ENCODE measurements at regions not wholly inside any gene's neighbourhood (a gene's known extent, or its start where the extent isn't known, plus 50 kb on each side); places are given as distances from the start of the nearest gene placed in this dataset.

GRCh38 chr17:34485999-34486398 lies 93.4 kb upstream of the TMEM132E start:
- no peaks in the 10 kb centered on the region for H3K9me3 ChIP-seq
- peaks cover 59% of the 10 kb centered on the region for H3K27me3 ChIP-seq
- H3K4me3 ChIP-seq: no peak overlapping the region
- TF ChIP-seq EP300 (IDR thresholded peaks at IDR 0.05): no peak
- no peaks in the 10 kb centered on the region for H3K36me3 ChIP-seq
- WGBS: 57% methylated on average over 7 of the region's 7 CpGs
- H3K4me1 ChIP-seq: no peaks in the 10 kb centered on the region
- H3K27ac ChIP-seq: no peak overlapping the region
- DNase-seq (ENCODE audit: low spot score in 2 of 2): no peak

GRCh38 chr17:34484193-34484733 lies 95.1 kb upstream of the TMEM132E start:
- no peaks in the 10 kb centered on the region for H3K9me3 ChIP-seq
- TF ChIP-seq POLR2AphosphoS5 (IDR thresholded peaks at IDR 0.05): no peak
- no peak overlapping the region for H3K27ac ChIP-seq
- H3K4me1 ChIP-seq: no peaks in the 10 kb centered on the region
- no peaks in the 10 kb centered on the region for H3K36me3 ChIP-seq
- no peak overlapping the region for H3K4me3 ChIP-seq
- DNase-seq (ENCODE audit: low spot score in 2 of 2): no peak
- WGBS: 53% methylated on average over 8 of the region's 8 CpGs
- H3K27me3 ChIP-seq: peaks cover 59% of the 10 kb centered on the region

DNA sequence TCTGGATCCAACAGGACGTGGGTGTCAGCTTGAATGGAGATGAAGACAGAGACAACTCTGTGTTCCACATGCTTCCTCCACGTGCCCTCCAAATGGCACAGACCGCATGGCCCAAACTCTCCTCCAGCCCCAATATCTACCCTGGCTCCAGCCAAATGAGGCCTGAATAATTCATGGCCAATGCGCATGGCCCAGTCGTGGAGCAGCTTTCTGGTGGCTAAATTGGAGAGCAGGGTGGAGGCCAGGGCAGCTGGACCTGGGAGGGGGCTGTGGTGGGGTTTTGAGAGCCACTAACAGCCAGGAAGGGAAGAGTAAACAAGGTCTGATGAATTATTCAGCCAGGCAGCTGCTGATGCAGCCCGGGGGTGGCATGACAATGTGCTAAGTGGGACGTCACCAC lies 96.7 kb upstream of the TMEM132E start:
- peaks cover 48% of the 10 kb centered on the region for H3K27me3 ChIP-seq
- no peaks in the 10 kb centered on the region for H3K4me1 ChIP-seq
- no peak for TF ChIP-seq CTCF (IDR thresholded peaks at IDR 0.05)
- TF ChIP-seq POLR2A (IDR thresholded peaks at IDR 0.05): no peak
- no peak overlapping the region for H3K27ac ChIP-seq
- H3K9me3 ChIP-seq: no peaks in the 10 kb centered on the region
- H3K4me3 ChIP-seq: no peak overlapping the region
- DNase-seq (ENCODE audit: low spot score in 2 of 2): no peak
- no peaks in the 10 kb centered on the region for H3K36me3 ChIP-seq
- WGBS: 55% methylated on average over 7 of the region's 7 CpGs

DNA sequence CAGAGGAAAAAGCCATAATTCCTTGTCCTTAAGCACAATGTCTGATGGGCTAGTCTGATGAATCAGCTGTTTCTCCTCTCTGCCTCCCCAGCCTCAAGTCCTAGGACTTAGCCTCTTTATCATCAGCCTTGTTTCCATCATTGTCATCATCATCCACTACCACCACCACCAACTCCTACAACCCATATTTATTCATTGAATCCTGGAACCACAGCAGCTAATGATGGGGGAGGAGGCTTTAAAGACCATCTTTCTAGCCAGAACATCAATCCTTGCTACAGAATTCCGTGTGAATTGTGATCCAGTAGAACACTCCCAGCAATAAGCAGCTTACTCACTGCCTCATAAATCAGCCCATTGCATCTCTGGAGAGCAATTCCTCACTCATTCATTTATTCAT lies 97.6 kb upstream of the TMEM132E start:
- H3K27me3 ChIP-seq: peaks cover 39% of the 10 kb centered on the region
- no peaks in the 10 kb centered on the region for H3K9me3 ChIP-seq
- H3K27ac ChIP-seq: no peak overlapping the region
- H3K4me3 ChIP-seq: no peak overlapping the region
- H3K36me3 ChIP-seq: no peaks in the 10 kb centered on the region
- DNase-seq (ENCODE audit: low spot score in 2 of 2): no peak
- 43% methylated on average over 1 of the region's 1 CpG for WGBS
- TF ChIP-seq EP300 (IDR thresholded peaks at IDR 0.05) (no peak), CTCF (IDR thresholded peaks at IDR 0.05) (no peak), POLR2A (IDR thresholded peaks at IDR 0.05) (no peak), POLR2AphosphoS5 (IDR thresholded peaks at IDR 0.05) (no peak)
- H3K4me1 ChIP-seq: no peaks in the 10 kb centered on the region

DNA sequence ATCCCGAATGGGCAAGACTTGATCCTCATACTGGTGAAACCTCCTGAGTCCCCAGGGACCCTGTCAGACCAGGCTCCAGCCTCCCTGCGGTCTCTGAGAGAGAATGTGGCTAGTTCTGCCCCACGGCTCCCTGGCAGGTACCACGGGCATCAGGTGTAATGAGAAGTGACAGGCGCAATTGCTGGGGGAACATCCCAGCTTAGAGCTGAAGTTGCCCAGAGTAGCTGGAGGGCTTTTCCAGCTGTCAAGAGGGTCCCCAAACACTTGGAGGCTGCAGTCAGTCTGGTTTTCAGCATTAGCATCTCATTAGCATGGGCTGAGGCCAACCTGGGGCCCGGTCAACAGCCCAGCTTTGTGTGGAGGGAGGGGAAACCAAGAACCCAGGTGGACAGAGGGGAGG lies 100.0 kb upstream of the TMEM132E start:
- peaks cover 27% of the 10 kb centered on the region for H3K27me3 ChIP-seq
- H3K27ac ChIP-seq: no peak overlapping the region
- WGBS: 60% methylated on average over 5 of the region's 6 CpGs
- H3K4me1 ChIP-seq: no peaks in the 10 kb centered on the region
- H3K36me3 ChIP-seq: no peaks in the 10 kb centered on the region
- DNase-seq (ENCODE audit: low spot score in 2 of 2): no peak
- H3K9me3 ChIP-seq: no peaks in the 10 kb centered on the region
- H3K4me3 ChIP-seq: no peak overlapping the region
- TF ChIP-seq EP300 (IDR thresholded peaks at IDR 0.05) (no peak), POLR2AphosphoS5 (IDR thresholded peaks at IDR 0.05) (no peak), POLR2A (IDR thresholded peaks at IDR 0.05) (no peak), CTCF (IDR thresholded peaks at IDR 0.05) (no peak)

GRCh38 chr17:34478244-34478643 lies 101.1 kb upstream of the TMEM132E start:
- 61% methylated on average over 3 of the region's 3 CpGs for WGBS
- Histone ChIP-seq H3K27me3 (peaks cover 23% of the 10 kb centered on the region), H3K36me3 (no peaks in the 10 kb centered on the region)

More at GRCh38 chr17:34478244-34478643, 101.1 kb upstream of the TMEM132E start:
- Histone ChIP-seq H3K4me3 (no peak overlapping the region), H3K27ac (no peak overlapping the region), H3K9me3 (no peaks in the 10 kb centered on the region), H3K4me1 (no peaks in the 10 kb centered on the region)
- TF ChIP-seq POLR2AphosphoS5 (IDR thresholded peaks at IDR 0.05) (no peak), EP300 (IDR thresholded peaks at IDR 0.05) (no peak), POLR2A (IDR thresholded peaks at IDR 0.05) (no peak), CTCF (IDR thresholded peaks at IDR 0.05) (no peak)
- no peak for DNase-seq (ENCODE audit: low spot score in 2 of 2)
